MM.1S (cell line): ENCODE measurements at regions not wholly inside any gene's neighbourhood (a gene's known extent, or its start where the extent isn't known, plus 50 kb on each side); places are given as distances from the start of the nearest gene placed in this dataset.

ENCODE experiments used
- CTCF ChIP-seq: fragments of 300-600 bp; sonication (generic); IDR thresholded peaks from 2 replicates; pipeline ENCODE4 v1.5.1; 2016; ENCODE audit warnings: antibody characterized with exemption, low read length, mixed read lengths
- EZH2 ChIP-seq: fragments of 300-600 bp; sonication (generic); optimal IDR thresholded peaks from 2 replicates; pipeline ENCODE3; 2017; ENCODE audit warnings: low read depth, mild to moderate bottlenecking, antibody characterized with exemption, low read length, mixed read lengths

DNA sequence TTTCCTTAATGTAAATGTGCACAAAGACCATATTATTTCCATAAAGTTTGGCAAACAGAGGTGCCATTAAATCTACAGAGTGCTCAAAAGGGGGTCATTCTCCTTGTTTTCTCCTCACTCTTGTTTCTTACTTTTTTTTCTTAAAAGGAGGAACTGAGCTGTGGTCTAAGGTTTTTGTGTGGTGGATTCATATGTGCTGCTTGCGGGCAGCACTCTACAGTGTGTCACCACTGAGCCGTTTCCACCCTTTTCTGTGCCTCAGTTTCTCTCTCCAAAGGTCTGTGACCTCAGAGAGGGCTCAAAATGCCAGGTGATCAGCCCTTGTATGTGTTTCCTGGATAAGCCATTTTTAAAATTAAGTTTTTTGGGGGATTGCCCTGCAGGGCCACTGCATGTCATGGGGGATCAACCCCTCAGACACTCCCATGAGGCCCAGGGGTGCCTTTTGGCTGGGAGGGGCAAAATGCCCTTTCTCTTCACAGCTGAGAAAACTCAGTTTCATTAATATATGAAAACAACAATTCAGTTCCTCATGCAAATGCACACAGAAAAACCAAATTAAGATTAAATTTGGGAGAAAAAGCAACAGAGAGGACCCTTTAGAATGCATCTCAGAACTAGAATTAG is 56.9 kb upstream of the VOPP1 start:
- TF ChIP-seq CTCF: no peak
- no peak for TF ChIP-seq EZH2
